ENCODE measurements at regions not wholly inside any gene's neighbourhood (a gene's known extent, or its start where the extent isn't known, plus 50 kb on each side); places are given as distances from the start of the nearest gene placed in this dataset.

GRCh38 chr6:166046982-166047381 lies 120.7 kb downstream of the TBXT start:
- 83 to 89% methylated on average over 1 of the region's 1 CpG for WGBS, 2 donors
- TF ChIP-seq POLR2A (IDR thresholded peaks at IDR 0.05), result no peak
- no peak for TF ChIP-seq CTCF (IDR thresholded peaks at IDR 0.05)
- intact Hi-C loops (cut with DNase I; ENCODE audit: low total_unique reads), result no loop called here
- DNase-seq (ENCODE audit: low spot score in 2 of 2), result no peak
- no peak overlapping the region for H3K4me3 ChIP-seq (ENCODE audit: low read depth, poor library complexity, severe bottlenecking)

GRCh38 chr6:166046226-166046625 lies 121.4 kb downstream of the TBXT start:
- no peak for DNase-seq (ENCODE audit: low spot score in 2 of 2)
- intact Hi-C loops (cut with DNase I; ENCODE audit: low total_unique reads), result no loop called here
- no peak overlapping the region for H3K4me3 ChIP-seq (ENCODE audit: low read depth, poor library complexity, severe bottlenecking)
- TF ChIP-seq CTCF (IDR thresholded peaks at IDR 0.05) (no peak), POLR2A (IDR thresholded peaks at IDR 0.05) (no peak)
- 74 to 89% methylated on average over 2 of the region's 2 CpGs for WGBS, 2 donors

DNA sequence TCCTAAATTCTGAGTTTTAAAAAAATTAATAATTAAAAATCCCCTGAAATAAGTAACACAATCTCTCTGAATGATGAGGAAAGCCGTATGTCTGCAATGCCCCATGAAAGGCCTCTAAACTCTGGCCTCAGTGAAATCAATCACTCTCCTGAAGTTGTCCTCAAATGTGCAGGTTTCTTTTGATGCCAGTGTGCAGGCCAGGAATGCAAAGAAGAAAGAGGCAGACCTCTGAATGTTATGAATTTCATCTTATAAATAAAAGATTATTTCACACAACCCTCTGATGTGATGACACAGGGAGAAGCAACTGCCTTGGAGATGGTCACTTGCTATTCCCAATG lies 121.8 kb downstream of the TBXT start:
- H3K4me3 ChIP-seq (ENCODE audit: low read depth, poor library complexity, severe bottlenecking), result no peak overlapping the region
- intact Hi-C loops (cut with DNase I; ENCODE audit: low total_unique reads), result no loop called here
- TF ChIP-seq POLR2A (IDR thresholded peaks at IDR 0.05) (no peak), CTCF (IDR thresholded peaks at IDR 0.05) (no peak)
- no peak for DNase-seq (ENCODE audit: low spot score in 2 of 2)
- 56 to 67% methylated on average over 1 of the region's 1 CpG for WGBS, 2 donors

DNA sequence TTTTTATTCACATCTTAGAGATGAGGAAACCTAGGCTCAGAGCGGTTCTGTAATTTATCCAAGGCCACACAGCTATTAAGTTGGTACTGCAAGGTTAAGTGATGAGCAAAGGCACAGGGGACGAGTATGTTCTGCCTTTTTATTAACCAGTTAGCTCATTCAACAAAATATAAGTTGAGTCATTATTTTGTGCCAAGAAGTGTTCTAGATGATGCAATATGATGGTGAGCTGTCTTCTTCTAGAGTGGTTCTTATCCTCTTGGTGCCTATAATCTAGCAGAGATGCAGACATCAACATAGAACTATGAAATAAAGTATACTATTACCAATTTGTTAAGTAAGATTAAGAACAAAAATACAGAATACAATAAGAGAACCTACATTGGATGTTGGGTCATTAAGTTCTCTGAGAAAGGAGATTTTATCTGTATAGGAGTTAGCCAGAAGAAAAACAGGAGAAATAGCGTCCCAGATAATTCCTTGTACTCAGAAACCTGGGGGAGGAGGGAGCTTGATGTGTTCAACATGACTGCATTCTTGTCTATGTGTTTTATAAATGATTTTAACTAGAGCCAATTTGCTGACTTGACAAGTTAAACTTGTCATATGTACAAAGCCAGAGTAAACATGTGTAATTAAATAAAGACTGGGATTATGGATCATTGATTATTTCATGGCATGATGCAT lies 122.3 kb downstream of the TBXT start:
- intact Hi-C loops (cut with DNase I; ENCODE audit: low total_unique reads), result no loop called here
- DNase-seq (ENCODE audit: low spot score in 2 of 2), result no peak
- TF ChIP-seq CTCF (IDR thresholded peaks at IDR 0.05), result no peak
- TF ChIP-seq POLR2A (IDR thresholded peaks at IDR 0.05), result no peak
- 78 to 79% methylated on average over 3 of the region's 3 CpGs for WGBS, 2 donors
- no peak overlapping the region for H3K4me3 ChIP-seq (ENCODE audit: low read depth, poor library complexity, severe bottlenecking)

DNA sequence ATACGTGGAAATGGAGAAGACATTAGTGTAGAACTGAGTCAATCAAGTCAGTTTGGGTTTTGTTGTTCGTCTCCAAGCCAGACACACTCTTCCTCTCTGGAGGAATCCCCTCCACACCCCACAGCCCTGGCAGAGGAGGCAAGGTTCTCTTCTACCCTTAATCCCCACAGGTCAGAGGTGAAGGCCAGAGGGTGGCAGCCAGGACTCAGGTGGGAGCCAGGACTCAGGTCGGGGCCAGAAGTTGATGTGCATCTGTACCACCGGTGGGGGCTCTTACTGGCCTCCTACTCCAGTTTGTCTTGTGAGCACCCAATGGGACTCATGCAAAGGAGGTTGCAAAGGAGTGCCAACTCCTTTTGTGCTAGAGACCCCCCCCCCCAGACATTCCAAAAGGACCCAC lies 126.4 kb downstream of the TBXT start:
- H3K4me3 ChIP-seq (ENCODE audit: low read depth, poor library complexity, severe bottlenecking), result no peak overlapping the region
- no peak for TF ChIP-seq CTCF (IDR thresholded peaks at IDR 0.05)
- no peak for TF ChIP-seq POLR2A (IDR thresholded peaks at IDR 0.05)
- DNase-seq (ENCODE audit: low spot score in 2 of 2), result no peak
- intact Hi-C loops (cut with DNase I; ENCODE audit: low total_unique reads), result no loop called here
- 74 to 78% methylated on average over 4 of the region's 4 CpGs for WGBS, 2 donors

GRCh38 chr6:166040292-166040691 lies 127.4 kb downstream of the TBXT start:
- no peak for DNase-seq (ENCODE audit: low spot score in 2 of 2)
- no peak for TF ChIP-seq CTCF (IDR thresholded peaks at IDR 0.05)
- TF ChIP-seq POLR2A (IDR thresholded peaks at IDR 0.05), result no peak
- H3K4me3 ChIP-seq (ENCODE audit: low read depth, poor library complexity, severe bottlenecking), result no peak overlapping the region
- 42 to 54% methylated on average over 4 of the region's 4 CpGs for WGBS, 2 donors
- intact Hi-C loops (cut with DNase I; ENCODE audit: low total_unique reads), result no loop called here

Measured in lower leg skin (tissue), 4 donors.